Esophagus muscularis mucosa (tissue), 4 donors: ENCODE measurements at regions not wholly inside any gene's neighbourhood (a gene's known extent, or its start where the extent isn't known, plus 50 kb on each side); places are given as distances from the start of the nearest gene placed in this dataset.

ENCODE experiments used
- EP300 ChIP-seq: sonication (generic); formaldehyde crosslinking; IDR thresholded peaks from one replicate; pipeline ENCODE4 v1.6.1; 2017; ENCODE audit warnings: antibody characterized with exemption
- POLR2A ChIP-seq: fragments of 450-650 bp; IDR thresholded peaks from one replicate; pipeline ENCODE4 v1.6.1; 2017; ENCODE audit warnings: antibody characterized with exemption, moderate library complexity, mild to moderate bottlenecking, low read depth
- POLR2AphosphoS5 ChIP-seq, 2 donors: sonication (generic); formaldehyde crosslinking; IDR thresholded peaks; one replicate each; pipeline ENCODE4 v1.6.1; 2017; ENCODE audit warnings: antibody characterized with exemption in 2 of 2
- TF ChIP-seq, protein P1 (sequence below), 3 experiments: fragments of 200-600 bp in 2 of 3; fragments of 450-650 bp in 1 of 3; sonication (generic) in 2 of 3; IDR thresholded peaks; one replicate each; pipeline ENCODE4 v1.5.1; 2017 to 2019; ENCODE audit warnings: antibody characterized with exemption in 3 of 3, mild to moderate bottlenecking in 2 of 3, moderate library complexity in 1 of 3

DNA sequence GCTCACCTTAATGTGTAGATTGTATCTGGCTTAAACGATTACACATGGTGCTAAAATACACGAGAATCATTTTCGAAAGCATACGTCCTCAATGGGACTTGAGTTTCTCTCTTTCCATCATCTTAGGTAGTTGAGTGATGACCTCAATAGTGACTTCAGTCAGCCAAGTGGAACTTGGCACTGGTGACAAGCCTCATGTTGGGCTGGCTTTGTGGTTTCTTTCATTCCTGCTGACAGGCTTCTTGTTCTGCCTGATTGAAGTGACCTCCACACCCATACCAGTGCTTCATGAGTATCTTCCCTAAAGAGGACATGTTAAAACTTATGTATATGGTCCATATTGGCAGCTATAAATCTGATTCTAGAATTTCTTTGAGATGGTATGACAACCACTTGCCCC, 159.1 kb upstream of the WDR1 start:
- TF ChIP-seq EP300, result no peak
- no peak for TF ChIP-seq POLR2A
- TF ChIP-seq, protein P1, sequence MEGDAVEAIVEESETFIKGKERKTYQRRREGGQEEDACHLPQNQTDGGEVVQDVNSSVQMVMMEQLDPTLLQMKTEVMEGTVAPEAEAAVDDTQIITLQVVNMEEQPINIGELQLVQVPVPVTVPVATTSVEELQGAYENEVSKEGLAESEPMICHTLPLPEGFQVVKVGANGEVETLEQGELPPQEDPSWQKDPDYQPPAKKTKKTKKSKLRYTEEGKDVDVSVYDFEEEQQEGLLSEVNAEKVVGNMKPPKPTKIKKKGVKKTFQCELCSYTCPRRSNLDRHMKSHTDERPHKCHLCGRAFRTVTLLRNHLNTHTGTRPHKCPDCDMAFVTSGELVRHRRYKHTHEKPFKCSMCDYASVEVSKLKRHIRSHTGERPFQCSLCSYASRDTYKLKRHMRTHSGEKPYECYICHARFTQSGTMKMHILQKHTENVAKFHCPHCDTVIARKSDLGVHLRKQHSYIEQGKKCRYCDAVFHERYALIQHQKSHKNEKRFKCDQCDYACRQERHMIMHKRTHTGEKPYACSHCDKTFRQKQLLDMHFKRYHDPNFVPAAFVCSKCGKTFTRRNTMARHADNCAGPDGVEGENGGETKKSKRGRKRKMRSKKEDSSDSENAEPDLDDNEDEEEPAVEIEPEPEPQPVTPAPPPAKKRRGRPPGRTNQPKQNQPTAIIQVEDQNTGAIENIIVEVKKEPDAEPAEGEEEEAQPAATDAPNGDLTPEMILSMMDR (IDR thresholded peaks at IDR 0.05), result no peak
- TF ChIP-seq POLR2AphosphoS5 (IDR thresholded peaks at IDR 0.05), result no peak
